WTC11 (cell line): ENCODE measurements at regions not wholly inside any gene's neighbourhood (a gene's known extent, or its start where the extent isn't known, plus 50 kb on each side); places are given as distances from the start of the nearest gene placed in this dataset.

ENCODE experiments used
- ATAC-seq: fragments of 200-7000 bp; cut with Tn5 transposase; 2 replicates; pipeline ENCODE4 v1.10.0; 2021; ENCODE audit warnings: mild to moderate bottlenecking, moderate library complexity
- CTCF ChIA-PET: fragments of 300-600 bp; sonication (Branson Sonifier 250); formaldehyde crosslinking; loops from one replicate; lab custom pipeline; 2021; ENCODE audit warnings: antibody characterized with exemption; lab: Charles Lee
- POLR2A ChIA-PET: fragments of 350-600 bp; sonication (Branson Sonifier 250); formaldehyde crosslinking; loops from one replicate; lab custom pipeline; 2021; ENCODE audit warnings: antibody characterized with exemption; lab: Charles Lee
- DNase-seq: peaks from one replicate; pipeline ENCODE4 v3.0.0; 2021; ENCODE audit warnings: low spot score
- H3K27ac Mint-ChIP-seq: 2 replicates; pipeline ENCODE4 v1.8.0; 2021; ENCODE audit warnings: mixed read lengths
- H3K27me3 Mint-ChIP-seq: 2 replicates; pipeline ENCODE4 v1.8.0; 2021; ENCODE audit warnings: low read depth, mild to moderate bottlenecking, moderate library complexity, mixed read lengths
- H3K36me3 Mint-ChIP-seq: 2 replicates; pipeline ENCODE4 v1.8.0; 2021; ENCODE audit warnings: mixed read lengths
- H3K4me1 Mint-ChIP-seq: 2 replicates; pipeline ENCODE4 v1.8.0; 2022; ENCODE audit warnings: mixed read lengths
- H3K4me3 Mint-ChIP-seq: 2 replicates; pipeline ENCODE4 v1.8.0; 2021; ENCODE audit warnings: mild to moderate bottlenecking, moderate library complexity, mixed read lengths
- H3K9me3 Mint-ChIP-seq: 2 replicates; pipeline ENCODE4 v1.8.0; 2021; ENCODE audit warnings: mixed read lengths
- CREM ChIP-seq: sonication (generic); formaldehyde crosslinking; IDR thresholded peaks from 2 replicates; pipeline ENCODE4 v1.8.1; 2022; ENCODE audit warnings: mild to moderate bottlenecking, missing genetic modification reagents, moderate library complexity
- EMX1 ChIP-seq: fragments of 250-450 bp; sonication (Bioruptor Pico); IDR thresholded peaks from 2 replicates; pipeline ENCODE4 v1.8.0; 2021; ENCODE audit warnings: mild to moderate bottlenecking
- ETV6 ChIP-seq: sonication (generic); formaldehyde crosslinking; IDR thresholded peaks from 2 replicates; pipeline ENCODE4 v1.8.1; 2022; ENCODE audit warnings: mild to moderate bottlenecking, missing genetic modification reagents
- FOXJ3 ChIP-seq: sonication (generic); formaldehyde crosslinking; IDR thresholded peaks from 2 replicates; pipeline ENCODE4 v1.9.0; 2021; ENCODE audit warnings: missing genetic modification reagents, mild to moderate bottlenecking, borderline replicate concordance
- MXD4 ChIP-seq: fragments of 250-450 bp; sonication (Bioruptor Pico); IDR thresholded peaks from 2 replicates; pipeline ENCODE4 v1.8.0; 2021; ENCODE audit warnings: mild to moderate bottlenecking, moderate library complexity, borderline replicate concordance
- NFATC4 ChIP-seq: fragments of 250-450 bp; sonication (Bioruptor Pico); IDR thresholded peaks from 2 replicates; pipeline ENCODE4 v1.9.0; 2021; ENCODE audit warnings: mild to moderate bottlenecking
- NFYB ChIP-seq: sonication (generic); formaldehyde crosslinking; conservative IDR thresholded peaks from 2 replicates; pipeline ENCODE4 v1.8.0; 2022; ENCODE audit warnings: low read depth, missing genetic modification reagents
- NR1H2 ChIP-seq: sonication (generic); formaldehyde crosslinking; IDR thresholded peaks from 2 replicates; pipeline ENCODE4 v1.9.0; 2021; ENCODE audit warnings: mild to moderate bottlenecking, moderate library complexity, missing genetic modification reagents
- OVOL2 ChIP-seq: fragments of 250-450 bp; sonication (Bioruptor Pico); IDR thresholded peaks from 2 replicates; pipeline ENCODE4 v1.9.0; 2021; ENCODE audit warnings: mild to moderate bottlenecking, borderline replicate concordance
- RELA ChIP-seq: sonication (generic); formaldehyde crosslinking; IDR thresholded peaks from 2 replicates; pipeline ENCODE4 v1.8.1; 2022; ENCODE audit warnings: missing genetic modification reagents, mild to moderate bottlenecking, borderline replicate concordance
- SMAD4 ChIP-seq: sonication (generic); formaldehyde crosslinking; IDR thresholded peaks from 2 replicates; pipeline ENCODE4 v1.8.0; 2022; ENCODE audit warnings: mild to moderate bottlenecking, missing genetic modification reagents
- TEAD1 ChIP-seq: sonication (generic); formaldehyde crosslinking; IDR thresholded peaks from 2 replicates; pipeline ENCODE4 v1.8.0; 2022; ENCODE audit warnings: mild to moderate bottlenecking, missing genetic modification reagents
- ZBTB21 ChIP-seq: sonication (generic); formaldehyde crosslinking; IDR thresholded peaks from 2 replicates; pipeline ENCODE4 v1.8.1; 2023; ENCODE audit warnings: mild to moderate bottlenecking, missing genetic modification reagents, borderline replicate concordance
- ZNF416 ChIP-seq: fragments of 250-450 bp; sonication (Bioruptor Pico); IDR thresholded peaks from 2 replicates; pipeline ENCODE4 v1.9.0; 2021; ENCODE audit warnings: mild to moderate bottlenecking, inconsistent platforms
- ZNF423 ChIP-seq: fragments of 250-450 bp; sonication (Bioruptor Pico); IDR thresholded peaks from 2 replicates; pipeline ENCODE4 v2.1.2; 2022; ENCODE audit warnings: mild to moderate bottlenecking, moderate library complexity
- ZNF671 ChIP-seq: fragments of 250-450 bp; sonication (Bioruptor Pico); IDR thresholded peaks from 2 replicates; pipeline ENCODE4 v1.8.0; 2021; ENCODE audit warnings: mild to moderate bottlenecking
- TF ChIP-seq, protein P1 (sequence below): sonication (generic); formaldehyde crosslinking; IDR thresholded peaks from 2 replicates; pipeline ENCODE4 v1.8.1; 2023; ENCODE audit warnings: mild to moderate bottlenecking, missing genetic modification reagents, moderate library complexity
- TF ChIP-seq, protein P2 (sequence below): sonication (generic); formaldehyde crosslinking; IDR thresholded peaks from 2 replicates; pipeline ENCODE4 v1.8.0; 2023; ENCODE audit warnings: mild to moderate bottlenecking, missing genetic modification reagents
- TF ChIP-seq, protein P3 (sequence below): fragments of 250-450 bp; sonication (Bioruptor Pico); IDR thresholded peaks from 2 replicates; pipeline ENCODE4 v1.8.0; 2021; ENCODE audit warnings: mild to moderate bottlenecking
- TF ChIP-seq, protein P4 (sequence below): fragments of 250-450 bp; sonication (Bioruptor Pico); IDR thresholded peaks from 2 replicates; pipeline ENCODE4 v1.9.0; 2021; ENCODE audit warnings: mild to moderate bottlenecking
- TF ChIP-seq, protein P5 (sequence below): sonication (generic); formaldehyde crosslinking; IDR thresholded peaks from 2 replicates; pipeline ENCODE4 v1.8.1; 2022; ENCODE audit warnings: missing genetic modification reagents, borderline replicate concordance
- TF ChIP-seq, protein P6 (sequence below): sonication (generic); formaldehyde crosslinking; IDR thresholded peaks from 2 replicates; pipeline ENCODE4 v1.8.0; 2022; ENCODE audit warnings: mild to moderate bottlenecking, missing genetic modification reagents
- TF ChIP-seq, protein P7 (sequence below): sonication (generic); formaldehyde crosslinking; IDR thresholded peaks from 2 replicates; pipeline ENCODE4 v1.8.1; 2023; ENCODE audit warnings: mild to moderate bottlenecking, missing genetic modification reagents

DNA sequence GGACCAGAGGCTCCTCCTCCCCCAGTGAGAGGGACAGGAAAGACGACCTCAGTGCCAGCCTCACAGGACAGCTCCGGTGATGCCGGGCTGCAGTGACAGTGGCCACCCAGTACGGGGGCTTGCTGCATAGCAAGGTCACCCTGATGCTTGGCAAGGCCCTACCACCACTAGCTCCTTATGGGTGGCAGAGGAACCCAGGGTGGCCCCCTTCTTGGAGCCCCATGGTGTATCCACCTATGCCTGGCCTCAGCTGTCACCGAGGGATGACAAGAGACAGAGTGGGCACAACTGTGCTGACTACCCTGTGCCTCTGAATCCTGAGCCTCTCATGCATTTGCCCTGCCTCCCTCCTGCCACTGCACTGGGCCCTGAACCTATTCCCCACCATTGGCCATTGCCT is 809.2 kb downstream of the TBC1D22A start (continued):
- TF ChIP-seq, protein P1, sequence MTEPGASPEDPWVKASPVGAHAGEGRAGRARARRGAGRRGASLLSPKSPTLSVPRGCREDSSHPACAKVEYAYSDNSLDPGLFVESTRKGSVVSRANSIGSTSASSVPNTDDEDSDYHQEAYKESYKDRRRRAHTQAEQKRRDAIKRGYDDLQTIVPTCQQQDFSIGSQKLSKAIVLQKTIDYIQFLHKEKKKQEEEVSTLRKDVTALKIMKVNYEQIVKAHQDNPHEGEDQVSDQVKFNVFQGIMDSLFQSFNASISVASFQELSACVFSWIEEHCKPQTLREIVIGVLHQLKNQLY (CRISPR knock-in tag): no peak
- TF ChIP-seq MXD4 (CRISPR knock-in tag): no peak
- no peak for TF ChIP-seq SMAD4 (CRISPR knock-in tag)
- TF ChIP-seq NFATC4 (CRISPR knock-in tag): no peak
- no peak for TF ChIP-seq ZNF671 (CRISPR knock-in tag)

DNA sequence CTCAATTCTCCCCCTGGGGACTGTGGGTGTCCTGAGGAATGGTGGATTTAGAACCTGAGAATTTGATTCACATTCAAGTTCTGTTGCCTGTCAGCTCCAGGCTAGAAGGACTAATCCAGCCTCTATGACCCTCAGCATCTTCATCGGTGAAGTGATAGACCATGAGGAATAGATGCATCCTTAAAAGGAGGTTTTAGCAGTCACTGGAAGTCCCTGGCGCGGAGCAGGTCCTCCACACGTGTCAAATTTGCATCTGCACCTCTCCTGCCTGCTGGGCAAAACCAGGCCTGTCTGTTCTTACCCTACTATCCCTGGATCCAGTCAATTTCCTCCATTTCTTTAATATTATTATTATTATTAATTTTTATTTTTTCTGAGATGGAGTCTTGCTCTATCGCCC is 808.4 kb downstream of the TBC1D22A start:
- Mint-ChIP-seq H3K4me1 (peaks cover 5% of the 10 kb centered on the region; the same call in 1 of the 2 replicates), H3K9me3 (peaks cover 36% of the 10 kb centered on the region), H3K27ac (no peak overlapping the region), H3K36me3 (peaks cover 6% of the 10 kb centered on the region; the same call in 1 of the 2 replicates), H3K27me3 (no peaks in the 10 kb centered on the region; the same call in 1 of the 2 replicates), H3K4me3 (no peak overlapping the region)
- POLR2A ChIA-PET: no interaction called here
- TF ChIP-seq OVOL2 (CRISPR knock-in tag): no peak
- no peak for TF ChIP-seq CREM (CRISPR knock-in tag)
- TF ChIP-seq NR1H2 (CRISPR knock-in tag): no peak
- TF ChIP-seq, protein P2, sequence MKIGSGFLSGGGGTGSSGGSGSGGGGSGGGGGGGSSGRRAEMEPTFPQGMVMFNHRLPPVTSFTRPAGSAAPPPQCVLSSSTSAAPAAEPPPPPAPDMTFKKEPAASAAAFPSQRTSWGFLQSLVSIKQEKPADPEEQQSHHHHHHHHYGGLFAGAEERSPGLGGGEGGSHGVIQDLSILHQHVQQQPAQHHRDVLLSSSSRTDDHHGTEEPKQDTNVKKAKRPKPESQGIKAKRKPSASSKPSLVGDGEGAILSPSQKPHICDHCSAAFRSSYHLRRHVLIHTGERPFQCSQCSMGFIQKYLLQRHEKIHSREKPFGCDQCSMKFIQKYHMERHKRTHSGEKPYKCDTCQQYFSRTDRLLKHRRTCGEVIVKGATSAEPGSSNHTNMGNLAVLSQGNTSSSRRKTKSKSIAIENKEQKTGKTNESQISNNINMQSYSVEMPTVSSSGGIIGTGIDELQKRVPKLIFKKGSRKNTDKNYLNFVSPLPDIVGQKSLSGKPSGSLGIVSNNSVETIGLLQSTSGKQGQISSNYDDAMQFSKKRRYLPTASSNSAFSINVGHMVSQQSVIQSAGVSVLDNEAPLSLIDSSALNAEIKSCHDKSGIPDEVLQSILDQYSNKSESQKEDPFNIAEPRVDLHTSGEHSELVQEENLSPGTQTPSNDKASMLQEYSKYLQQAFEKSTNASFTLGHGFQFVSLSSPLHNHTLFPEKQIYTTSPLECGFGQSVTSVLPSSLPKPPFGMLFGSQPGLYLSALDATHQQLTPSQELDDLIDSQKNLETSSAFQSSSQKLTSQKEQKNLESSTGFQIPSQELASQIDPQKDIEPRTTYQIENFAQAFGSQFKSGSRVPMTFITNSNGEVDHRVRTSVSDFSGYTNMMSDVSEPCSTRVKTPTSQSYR (CRISPR knock-in tag): no peak
- no peak for TF ChIP-seq ZBTB21 (CRISPR knock-in tag)
- TF ChIP-seq, protein P3, sequence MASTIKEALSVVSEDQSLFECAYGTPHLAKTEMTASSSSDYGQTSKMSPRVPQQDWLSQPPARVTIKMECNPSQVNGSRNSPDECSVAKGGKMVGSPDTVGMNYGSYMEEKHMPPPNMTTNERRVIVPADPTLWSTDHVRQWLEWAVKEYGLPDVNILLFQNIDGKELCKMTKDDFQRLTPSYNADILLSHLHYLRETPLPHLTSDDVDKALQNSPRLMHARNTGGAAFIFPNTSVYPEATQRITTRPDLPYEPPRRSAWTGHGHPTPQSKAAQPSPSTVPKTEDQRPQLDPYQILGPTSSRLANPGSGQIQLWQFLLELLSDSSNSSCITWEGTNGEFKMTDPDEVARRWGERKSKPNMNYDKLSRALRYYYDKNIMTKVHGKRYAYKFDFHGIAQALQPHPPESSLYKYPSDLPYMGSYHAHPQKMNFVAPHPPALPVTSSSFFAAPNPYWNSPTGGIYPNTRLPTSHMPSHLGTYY (CRISPR knock-in tag): no peak
- TF ChIP-seq FOXJ3: no peak
- no peak for TF ChIP-seq ZNF423 (CRISPR knock-in tag)
- TF ChIP-seq NFYB (CRISPR knock-in tag): no peak
- no peak for TF ChIP-seq ZNF416 (CRISPR knock-in tag)
- TF ChIP-seq RELA (CRISPR knock-in tag): no peak
- TF ChIP-seq, protein P4, sequence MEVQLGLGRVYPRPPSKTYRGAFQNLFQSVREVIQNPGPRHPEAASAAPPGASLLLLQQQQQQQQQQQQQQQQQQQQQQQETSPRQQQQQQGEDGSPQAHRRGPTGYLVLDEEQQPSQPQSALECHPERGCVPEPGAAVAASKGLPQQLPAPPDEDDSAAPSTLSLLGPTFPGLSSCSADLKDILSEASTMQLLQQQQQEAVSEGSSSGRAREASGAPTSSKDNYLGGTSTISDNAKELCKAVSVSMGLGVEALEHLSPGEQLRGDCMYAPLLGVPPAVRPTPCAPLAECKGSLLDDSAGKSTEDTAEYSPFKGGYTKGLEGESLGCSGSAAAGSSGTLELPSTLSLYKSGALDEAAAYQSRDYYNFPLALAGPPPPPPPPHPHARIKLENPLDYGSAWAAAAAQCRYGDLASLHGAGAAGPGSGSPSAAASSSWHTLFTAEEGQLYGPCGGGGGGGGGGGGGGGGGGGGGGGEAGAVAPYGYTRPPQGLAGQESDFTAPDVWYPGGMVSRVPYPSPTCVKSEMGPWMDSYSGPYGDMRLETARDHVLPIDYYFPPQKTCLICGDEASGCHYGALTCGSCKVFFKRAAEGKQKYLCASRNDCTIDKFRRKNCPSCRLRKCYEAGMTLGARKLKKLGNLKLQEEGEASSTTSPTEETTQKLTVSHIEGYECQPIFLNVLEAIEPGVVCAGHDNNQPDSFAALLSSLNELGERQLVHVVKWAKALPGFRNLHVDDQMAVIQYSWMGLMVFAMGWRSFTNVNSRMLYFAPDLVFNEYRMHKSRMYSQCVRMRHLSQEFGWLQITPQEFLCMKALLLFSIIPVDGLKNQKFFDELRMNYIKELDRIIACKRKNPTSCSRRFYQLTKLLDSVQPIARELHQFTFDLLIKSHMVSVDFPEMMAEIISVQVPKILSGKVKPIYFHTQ (CRISPR knock-in tag): no peak
- DNase-seq (no peak), ATAC-seq (no peak)
- CTCF ChIA-PET: no interaction called here

DNA sequence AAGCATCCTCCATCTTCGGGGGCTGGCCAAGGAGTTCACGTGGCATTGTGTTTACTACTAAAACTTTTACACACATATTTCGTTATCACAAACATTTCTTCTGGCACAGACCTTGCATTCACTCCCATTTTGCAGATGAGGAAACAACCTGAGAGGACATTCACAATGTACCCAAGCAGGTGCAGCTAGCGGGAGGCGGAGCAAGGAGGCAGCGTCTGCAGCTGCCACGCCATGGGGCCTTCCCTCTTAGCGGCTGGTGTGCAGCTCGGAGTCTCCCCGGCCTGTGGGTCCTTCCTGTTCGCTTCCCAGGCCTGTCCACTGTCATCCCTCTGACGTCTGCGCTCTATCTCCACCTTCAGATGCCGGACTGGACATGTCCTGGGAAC is 807.8 kb downstream of the TBC1D22A start:
- ChIA-PET POLR2A (no interaction called here), CTCF (no interaction called here)
- Mint-ChIP-seq H3K27ac (no peak overlapping the region), H3K4me1 (peaks cover 5% of the 10 kb centered on the region; the same call in 1 of the 2 replicates), H3K4me3 (no peak overlapping the region), H3K9me3 (peaks cover 35% of the 10 kb centered on the region), H3K36me3 (peaks cover 5% of the 10 kb centered on the region; the same call in 1 of the 2 replicates), H3K27me3 (no peaks in the 10 kb centered on the region; the same call in 1 of the 2 replicates)
- no peak for ATAC-seq
- DNase-seq: no peak
- TF ChIP-seq TEAD1 (CRISPR knock-in tag) (no peak), ETV6 (CRISPR knock-in tag) (no peak), EMX1 (no peak)
- TF ChIP-seq, protein P5, sequence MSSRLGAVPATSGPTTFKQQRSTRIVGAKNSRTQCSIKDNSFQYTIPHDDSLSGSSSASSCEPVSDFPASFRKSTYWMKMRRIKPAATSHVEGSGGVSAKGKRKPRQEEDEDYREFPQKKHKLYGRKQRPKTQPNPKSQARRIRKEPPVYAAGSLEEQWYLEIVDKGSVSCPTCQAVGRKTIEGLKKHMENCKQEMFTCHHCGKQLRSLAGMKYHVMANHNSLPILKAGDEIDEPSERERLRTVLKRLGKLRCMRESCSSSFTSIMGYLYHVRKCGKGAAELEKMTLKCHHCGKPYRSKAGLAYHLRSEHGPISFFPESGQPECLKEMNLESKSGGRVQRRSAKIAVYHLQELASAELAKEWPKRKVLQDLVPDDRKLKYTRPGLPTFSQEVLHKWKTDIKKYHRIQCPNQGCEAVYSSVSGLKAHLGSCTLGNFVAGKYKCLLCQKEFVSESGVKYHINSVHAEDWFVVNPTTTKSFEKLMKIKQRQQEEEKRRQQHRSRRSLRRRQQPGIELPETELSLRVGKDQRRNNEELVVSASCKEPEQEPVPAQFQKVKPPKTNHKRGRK (CRISPR knock-in tag): no peak
- TF ChIP-seq, protein P6, sequence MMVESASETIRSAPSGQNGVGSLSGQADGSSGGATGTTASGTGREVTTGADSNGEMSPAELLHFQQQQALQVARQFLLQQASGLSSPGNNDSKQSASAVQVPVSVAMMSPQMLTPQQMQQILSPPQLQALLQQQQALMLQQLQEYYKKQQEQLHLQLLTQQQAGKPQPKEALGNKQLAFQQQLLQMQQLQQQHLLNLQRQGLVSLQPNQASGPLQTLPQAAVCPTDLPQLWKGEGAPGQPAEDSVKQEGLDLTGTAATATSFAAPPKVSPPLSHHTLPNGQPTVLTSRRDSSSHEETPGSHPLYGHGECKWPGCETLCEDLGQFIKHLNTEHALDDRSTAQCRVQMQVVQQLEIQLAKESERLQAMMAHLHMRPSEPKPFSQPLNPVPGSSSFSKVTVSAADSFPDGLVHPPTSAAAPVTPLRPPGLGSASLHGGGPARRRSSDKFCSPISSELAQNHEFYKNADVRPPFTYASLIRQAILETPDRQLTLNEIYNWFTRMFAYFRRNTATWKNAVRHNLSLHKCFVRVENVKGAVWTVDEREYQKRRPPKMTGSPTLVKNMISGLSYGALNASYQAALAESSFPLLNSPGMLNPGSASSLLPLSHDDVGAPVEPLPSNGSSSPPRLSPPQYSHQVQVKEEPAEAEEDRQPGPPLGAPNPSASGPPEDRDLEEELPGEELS: no peak
- TF ChIP-seq, protein P7, sequence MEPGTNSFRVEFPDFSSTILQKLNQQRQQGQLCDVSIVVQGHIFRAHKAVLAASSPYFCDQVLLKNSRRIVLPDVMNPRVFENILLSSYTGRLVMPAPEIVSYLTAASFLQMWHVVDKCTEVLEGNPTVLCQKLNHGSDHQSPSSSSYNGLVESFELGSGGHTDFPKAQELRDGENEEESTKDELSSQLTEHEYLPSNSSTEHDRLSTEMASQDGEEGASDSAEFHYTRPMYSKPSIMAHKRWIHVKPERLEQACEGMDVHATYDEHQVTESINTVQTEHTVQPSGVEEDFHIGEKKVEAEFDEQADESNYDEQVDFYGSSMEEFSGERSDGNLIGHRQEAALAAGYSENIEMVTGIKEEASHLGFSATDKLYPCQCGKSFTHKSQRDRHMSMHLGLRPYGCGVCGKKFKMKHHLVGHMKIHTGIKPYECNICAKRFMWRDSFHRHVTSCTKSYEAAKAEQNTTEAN (CRISPR knock-in tag): no peak
